GM23338 (cell line): ENCODE measurements at regions not wholly inside any gene's neighbourhood (a gene's known extent, or its start where the extent isn't known, plus 50 kb on each side); places are given as distances from the start of the nearest gene placed in this dataset.

Experiments
- CTCF ChIP-seq, 2 experiments: fragments of 200-600 bp in 1 of 2; sonication (generic) in 1 of 2; conservative IDR thresholded peaks; 2 replicates each; pipeline versions ENCODE4 v1.5.1 to v1.6.1; 2016 to 2017; ENCODE audit warnings: antibody characterized with exemption in 2 of 2, low read depth in 2 of 2, mild to moderate bottlenecking in 2 of 2, moderate library complexity in 1 of 2
- EZH2phosphoT487 ChIP-seq: fragments of 200-600 bp; sonication (generic); IDR thresholded peaks from one replicate; pipeline ENCODE4 v1.8.1; 2018; ENCODE audit warnings: antibody characterized with exemption; ENCODE audit not compliant: unreplicated experiment
- POLR2AphosphoS5 ChIP-seq: IDR thresholded peaks from 2 replicates; pipeline ENCODE4 v1.6.1; 2016; ENCODE audit warnings: antibody characterized with exemption, low read depth
- REST ChIP-seq: IDR thresholded peaks from one replicate; pipeline ENCODE4 v1.6.1; 2018; ENCODE audit warnings: antibody characterized with exemption; ENCODE audit not compliant: unreplicated experiment
- STAT1 ChIP-seq: IDR thresholded peaks from one replicate; pipeline ENCODE4 v1.6.1; 2016; ENCODE audit warnings: antibody characterized with exemption; ENCODE audit not compliant: unreplicated experiment
- ZNF114 ChIP-seq: fragments of 250-450 bp; sonication (Bioruptor Pico); IDR thresholded peaks from 2 replicates; pipeline ENCODE4 v1.5.0; 2020; ENCODE audit warnings: mild to moderate bottlenecking, moderate library complexity

- no peak for TF ChIP-seq STAT1
- TF ChIP-seq CTCF (conservative IDR thresholded peaks at IDR 0.05; ENCODE audit: low read depth in 2 of 2), result no peak
- TF ChIP-seq REST, result no peak
- no peak for TF ChIP-seq POLR2AphosphoS5
- no peak for TF ChIP-seq EZH2phosphoT487
- no peak for TF ChIP-seq ZNF114 (CRISPR knock-in tag)
These were observed 415.7 kb upstream of the FIGN start for GRCh38 chr2:164151522-164151921.
